KMS-11 (cell line): ENCODE measurements at regions not wholly inside any gene's neighbourhood (a gene's known extent, or its start where the extent isn't known, plus 50 kb on each side); places are given as distances from the start of the nearest gene placed in this dataset.

Experiments
- H2AFZ ChIP-seq: fragments of 200-600 bp; sonication (generic); 2 replicates; pipeline ENCODE4 v1.6.1; 2016; ENCODE audit warnings: antibody characterized with exemption, mixed run types, low read depth
- H3K27ac ChIP-seq: fragments of 200-600 bp; sonication (generic); 2 replicates; pipeline ENCODE4 v1.6.1; 2016; ENCODE audit warnings: mild to moderate bottlenecking, mixed run types
- H3K27me3 ChIP-seq: fragments of 200-600 bp; sonication (generic); 2 replicates; pipeline ENCODE4 v1.6.1; 2017; ENCODE audit warnings: mild to moderate bottlenecking, low read depth, mixed run types, moderate library complexity; ENCODE audit not compliant: insufficient read depth
- H3K36me3 ChIP-seq: fragments of 200-600 bp; sonication (generic); 2 replicates; pipeline ENCODE4 v1.6.1; 2017; ENCODE audit warnings: mild to moderate bottlenecking, mixed run types; ENCODE audit not compliant: insufficient read depth
- H3K4me1 ChIP-seq: fragments of 200-600 bp; sonication (generic); 2 replicates; pipeline ENCODE4 v1.6.1; 2016; ENCODE audit warnings: mild to moderate bottlenecking, low read depth, mixed run types; ENCODE audit not compliant: poor library complexity, severe bottlenecking
- H3K4me2 ChIP-seq: fragments of 200-600 bp; sonication (generic); 2 replicates; pipeline ENCODE4 v1.7.0; 2016; ENCODE audit warnings: mild to moderate bottlenecking, mixed run types
- H3K4me3 ChIP-seq: fragments of 200-600 bp; sonication (generic); IDR thresholded peaks from 2 replicates; pipeline ENCODE4 v1.6.1; 2017; ENCODE audit warnings: low read depth, low read length, mixed read lengths; ENCODE audit not compliant: insufficient read depth
- H3K79me2 ChIP-seq: fragments of 200-600 bp; sonication (generic); 2 replicates; pipeline ENCODE4 v1.6.1; 2016; ENCODE audit warnings: low read depth, mixed run types; ENCODE audit not compliant: insufficient read depth
- H3K9ac ChIP-seq: fragments of 200-600 bp; sonication (generic); 2 replicates; pipeline ENCODE4 v1.6.1; 2016; ENCODE audit warnings: mild to moderate bottlenecking, mixed run types
- H4K20me1 ChIP-seq: fragments of 200-600 bp; sonication (generic); 2 replicates; pipeline ENCODE4 v1.6.1; 2016; ENCODE audit warnings: mild to moderate bottlenecking, mixed run types; ENCODE audit not compliant: insufficient read depth
- CTCF ChIP-seq: fragments of 200-600 bp; sonication (generic); conservative IDR thresholded peaks from 2 replicates; pipeline ENCODE4 v1.6.1; 2017; ENCODE audit warnings: low read depth, mild to moderate bottlenecking, antibody characterized with exemption, low read length, moderate library complexity, mixed read lengths

GRCh38 chr13:44263751-44264620 lies 109.6 kb upstream of the SERP2 start:
- Histone ChIP-seq H3K36me3 (no peaks in the 10 kb centered on the region), H3K4me1 (no peaks in the 10 kb centered on the region), H3K27me3 (no peaks in the 10 kb centered on the region), H2AFZ (no peak overlapping the region), H3K27ac (no peak overlapping the region), H4K20me1 (no peaks in the 10 kb centered on the region), H3K4me3 (no peak overlapping the region), H3K9ac (no peak overlapping the region), H3K79me2 (no peaks in the 10 kb centered on the region), H3K4me2 (no peak overlapping the region)
- TF ChIP-seq CTCF, result no peak

GRCh38 chr13:44266305-44266704 lies 107.3 kb upstream of the SERP2 start:
- no peak overlapping the region for H3K4me2 ChIP-seq
- H3K36me3 ChIP-seq, result no peaks in the 10 kb centered on the region
- H3K4me3 ChIP-seq, result no peak overlapping the region
- H3K9ac ChIP-seq, result no peak overlapping the region
- no peaks in the 10 kb centered on the region for H3K27me3 ChIP-seq
- H4K20me1 ChIP-seq, result no peaks in the 10 kb centered on the region
- H3K27ac ChIP-seq, result no peak overlapping the region
- TF ChIP-seq CTCF, result no peak
- no peak overlapping the region for H2AFZ ChIP-seq
- H3K4me1 ChIP-seq, result no peaks in the 10 kb centered on the region
- H3K79me2 ChIP-seq, result no peaks in the 10 kb centered on the region

- Histone ChIP-seq H3K27me3 (no peaks in the 10 kb centered on the region), H3K4me2 (no peak overlapping the region), H3K9ac (no peak overlapping the region), H3K4me1 (no peaks in the 10 kb centered on the region), H3K36me3 (no peaks in the 10 kb centered on the region), H3K27ac (no peak overlapping the region), H3K4me3 (no peak overlapping the region), H3K79me2 (no peaks in the 10 kb centered on the region), H4K20me1 (no peaks in the 10 kb centered on the region), H2AFZ (no peak overlapping the region)
- TF ChIP-seq CTCF, result no peak
Observed at GRCh38 chr13:44266772-44267171, 106.9 kb upstream of the SERP2 start.

- TF ChIP-seq CTCF, result no peak
- H2AFZ ChIP-seq, result no peak overlapping the region
Observed at GRCh38 chr13:44267203-44267602, 106.4 kb upstream of the SERP2 start.

More at GRCh38 chr13:44267203-44267602, 106.4 kb upstream of the SERP2 start:
- no peaks in the 10 kb centered on the region for H4K20me1 ChIP-seq
- H3K27me3 ChIP-seq, result no peaks in the 10 kb centered on the region
- no peak overlapping the region for H3K4me3 ChIP-seq
- H3K36me3 ChIP-seq, result no peaks in the 10 kb centered on the region
- no peaks in the 10 kb centered on the region for H3K4me1 ChIP-seq
- H3K79me2 ChIP-seq, result no peaks in the 10 kb centered on the region
- H3K27ac ChIP-seq, result no peak overlapping the region
- H3K9ac ChIP-seq, result no peak overlapping the region
- no peak overlapping the region for H3K4me2 ChIP-seq
